ENCODE measurements at regions not wholly inside any gene's neighbourhood (a gene's known extent, or its start where the extent isn't known, plus 50 kb on each side); places are given as distances from the start of the nearest gene placed in this dataset.

- H3K4me3 ChIP-seq = no peak overlapping the region
- intact Hi-C loops (cut with micrococcal nuclease) = no loop called here
- H3K27me3 ChIP-seq (ENCODE audit: low read depth) = no peaks in the 10 kb centered on the region
- no peaks in the 10 kb centered on the region for H3K9me3 ChIP-seq (replicated peaks)
- H3K36me3 ChIP-seq = no peaks in the 10 kb centered on the region
- no peak overlapping the region for H3K27ac ChIP-seq (replicated peaks)
- no peak for DNase-seq
- no peaks in the 10 kb centered on the region for H3K4me1 ChIP-seq
- no peak for TF ChIP-seq CTCF (IDR thresholded peaks at IDR 0.05; ENCODE audit: borderline replicate concordance)
Observed at GRCh38 chr6:24009319-24009718, 116.7 kb upstream of the NRSN1 start.

- Histone ChIP-seq H3K36me3 (no peaks in the 10 kb centered on the region), H3K27me3 (ENCODE audit: low read depth) (no peaks in the 10 kb centered on the region), H3K4me3 (no peak overlapping the region), H3K27ac (replicated peaks) (no peak overlapping the region), H3K9me3 (replicated peaks) (no peaks in the 10 kb centered on the region), H3K4me1 (no peaks in the 10 kb centered on the region)
- TF ChIP-seq CTCF (IDR thresholded peaks at IDR 0.05; ENCODE audit: borderline replicate concordance) = no peak
- no peak for DNase-seq
- intact Hi-C loops (cut with micrococcal nuclease) = no loop called here
Observed at GRCh38 chr6:24010133-24010532, 115.9 kb upstream of the NRSN1 start.

- H3K27me3 ChIP-seq (ENCODE audit: low read depth) = no peaks in the 10 kb centered on the region
- no peaks in the 10 kb centered on the region for H3K9me3 ChIP-seq (replicated peaks)
- no peak for DNase-seq
- TF ChIP-seq CTCF (IDR thresholded peaks at IDR 0.05; ENCODE audit: borderline replicate concordance) = no peak
- H3K36me3 ChIP-seq = no peaks in the 10 kb centered on the region
- H3K4me1 ChIP-seq = no peaks in the 10 kb centered on the region
- intact Hi-C loops (cut with micrococcal nuclease) = no loop called here
- H3K27ac ChIP-seq (replicated peaks) = no peak overlapping the region
- H3K4me3 ChIP-seq = no peak overlapping the region
Observed at GRCh38 chr6:24016286-24016685, 109.7 kb upstream of the NRSN1 start.

GRCh38 chr6:24016857-24017256, 109.2 kb upstream of the NRSN1 start:
- H3K9me3 ChIP-seq (replicated peaks) = no peaks in the 10 kb centered on the region
- DNase-seq = no peak
- no peak overlapping the region for H3K4me3 ChIP-seq
- no peaks in the 10 kb centered on the region for H3K36me3 ChIP-seq
- intact Hi-C loops (cut with micrococcal nuclease) = no loop called here
- H3K27ac ChIP-seq (replicated peaks) = no peak overlapping the region
- TF ChIP-seq CTCF (IDR thresholded peaks at IDR 0.05; ENCODE audit: borderline replicate concordance) = no peak
- no peaks in the 10 kb centered on the region for H3K27me3 ChIP-seq (ENCODE audit: low read depth)
- H3K4me1 ChIP-seq = no peaks in the 10 kb centered on the region

GRCh38 chr6:24019393-24019792, 106.6 kb upstream of the NRSN1 start:
- H3K36me3 ChIP-seq = no peaks in the 10 kb centered on the region
- no peak overlapping the region for H3K4me3 ChIP-seq
- no peaks in the 10 kb centered on the region for H3K4me1 ChIP-seq
- intact Hi-C loops (cut with micrococcal nuclease) = no loop called here
- no peaks in the 10 kb centered on the region for H3K27me3 ChIP-seq (ENCODE audit: low read depth)
- no peaks in the 10 kb centered on the region for H3K9me3 ChIP-seq (replicated peaks)
- H3K27ac ChIP-seq (replicated peaks) = no peak overlapping the region
- TF ChIP-seq CTCF (IDR thresholded peaks at IDR 0.05; ENCODE audit: borderline replicate concordance) = no peak
- DNase-seq = no peak

- Histone ChIP-seq H3K36me3 (no peaks in the 10 kb centered on the region), H3K27me3 (ENCODE audit: low read depth) (no peaks in the 10 kb centered on the region), H3K4me3 (no peak overlapping the region), H3K9me3 (replicated peaks) (no peaks in the 10 kb centered on the region), H3K4me1 (no peaks in the 10 kb centered on the region), H3K27ac (replicated peaks) (no peak overlapping the region)
- DNase-seq = no peak
- intact Hi-C loops (cut with micrococcal nuclease) = no loop called here
- TF ChIP-seq CTCF (IDR thresholded peaks at IDR 0.05; ENCODE audit: borderline replicate concordance) = no peak
Observed at GRCh38 chr6:24019830-24020229, 106.2 kb upstream of the NRSN1 start.

All from left ventricle myocardium inferior (tissue), 1 donor.